ENCODE measurements at regions not wholly inside any gene's neighbourhood (a gene's known extent, or its start where the extent isn't known, plus 50 kb on each side); places are given as distances from the start of the nearest gene placed in this dataset.

DNA sequence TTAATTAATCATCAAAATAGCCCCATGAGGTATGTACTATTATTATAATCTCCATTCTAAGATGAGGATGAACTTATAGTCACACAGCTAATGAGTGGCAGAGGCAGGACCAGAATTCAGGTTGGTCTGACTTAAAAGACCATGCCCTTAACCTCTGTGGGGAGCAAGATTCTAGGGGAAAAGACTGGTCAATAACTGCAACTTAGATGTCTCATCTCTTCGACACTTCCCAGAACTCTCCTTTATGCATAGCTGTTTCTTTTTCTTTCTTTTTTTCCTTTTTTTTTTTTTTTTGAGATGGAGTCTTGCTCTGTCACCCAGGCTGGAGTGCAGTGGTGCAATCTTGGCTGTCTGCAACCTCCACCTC is 66.3 kb upstream of the RTN4 start:
- H3K4me3 ChIP-seq, result no peak overlapping the region
- H3K36me3 ChIP-seq, result no peaks in the 10 kb centered on the region
- DNase-seq, result no peak
- no peak for TF ChIP-seq CTCF (IDR thresholded peaks at IDR 0.05; ENCODE audit: borderline replicate concordance)
- intact Hi-C loops (cut with micrococcal nuclease), result no loop called here
- H3K27ac ChIP-seq (replicated peaks), result no peak overlapping the region
- peaks cover 51% of the 10 kb centered on the region for H3K4me1 ChIP-seq
- no peaks in the 10 kb centered on the region for H3K9me3 ChIP-seq (replicated peaks)
- no peaks in the 10 kb centered on the region for H3K27me3 ChIP-seq (ENCODE audit: low read depth)

DNA sequence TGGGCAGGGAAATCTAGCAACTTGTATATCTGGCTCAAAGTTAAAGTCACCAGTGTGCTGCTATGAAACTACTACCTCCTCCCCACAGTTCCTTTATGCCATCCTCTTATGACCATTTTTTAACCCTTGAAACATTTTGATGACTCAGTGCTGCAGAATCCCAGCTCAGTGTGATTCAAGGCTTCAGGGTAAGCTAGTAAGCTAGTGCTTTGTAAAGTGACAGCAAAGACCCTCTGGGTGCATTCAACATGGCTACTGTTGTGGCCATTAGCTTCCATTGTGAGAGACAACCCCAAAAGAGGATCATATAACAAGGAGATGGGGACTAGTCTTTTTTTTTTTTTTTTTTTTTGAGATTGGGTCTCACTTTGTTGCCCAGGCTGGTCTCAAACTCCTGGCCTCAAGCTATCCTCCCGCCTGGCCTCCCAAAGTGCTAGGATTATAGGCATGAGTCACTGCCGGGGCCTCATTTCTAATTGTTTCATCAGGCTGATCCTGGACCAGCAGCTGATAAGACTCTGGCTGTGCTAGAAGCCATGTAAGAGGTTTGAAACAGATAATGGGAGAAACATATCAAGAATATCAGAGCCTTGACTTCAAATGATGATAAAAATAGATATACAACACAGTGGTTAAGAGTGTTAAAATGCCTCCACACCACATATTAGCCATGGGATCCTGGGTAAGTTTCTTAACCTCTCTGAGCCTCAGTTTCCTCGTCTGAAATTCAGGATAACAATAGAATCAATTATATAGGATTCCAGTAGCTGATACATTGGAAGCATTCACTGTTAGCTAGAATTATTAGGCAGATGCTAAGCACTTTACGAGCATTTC is 65.7 kb upstream of the RTN4 start:
- no peaks in the 10 kb centered on the region for H3K9me3 ChIP-seq (replicated peaks)
- intact Hi-C loops (cut with micrococcal nuclease), result no loop called here
- peaks cover 49% of the 10 kb centered on the region for H3K4me1 ChIP-seq
- no peak overlapping the region for H3K4me3 ChIP-seq
- TF ChIP-seq CTCF (IDR thresholded peaks at IDR 0.05; ENCODE audit: borderline replicate concordance), result no peak
- H3K27ac ChIP-seq (replicated peaks), result no peak overlapping the region
- H3K36me3 ChIP-seq, result no peaks in the 10 kb centered on the region
- DNase-seq, result no peak
- no peaks in the 10 kb centered on the region for H3K27me3 ChIP-seq (ENCODE audit: low read depth)

DNA sequence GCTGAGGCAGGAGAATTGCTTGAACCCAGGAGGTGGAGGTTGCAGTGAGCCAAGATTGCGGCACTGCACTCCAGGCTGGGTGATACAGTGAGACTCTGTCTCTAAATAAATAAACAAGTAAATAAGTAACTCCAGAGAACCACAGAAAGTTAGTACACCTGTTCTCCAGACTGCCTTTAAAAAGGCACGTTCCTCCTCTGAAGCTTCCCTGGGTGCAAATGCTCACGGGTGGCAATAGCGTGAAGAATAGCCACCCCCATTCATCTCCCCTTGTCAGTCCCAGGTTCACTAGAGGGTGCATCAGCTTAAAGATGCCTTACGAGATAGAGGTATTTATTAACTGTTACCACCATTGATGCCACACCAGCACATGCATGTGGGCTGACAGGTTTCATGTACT is 64.3 kb upstream of the RTN4 start:
- no peak for TF ChIP-seq CTCF (IDR thresholded peaks at IDR 0.05; ENCODE audit: borderline replicate concordance)
- Histone ChIP-seq H3K4me3 (no peak overlapping the region), H3K36me3 (no peaks in the 10 kb centered on the region), H3K27ac (replicated peaks) (no peak overlapping the region), H3K27me3 (ENCODE audit: low read depth) (no peaks in the 10 kb centered on the region), H3K4me1 (peaks cover 35% of the 10 kb centered on the region), H3K9me3 (replicated peaks) (no peaks in the 10 kb centered on the region)
- intact Hi-C loops (cut with micrococcal nuclease), result no loop called here
- no peak for DNase-seq

DNA sequence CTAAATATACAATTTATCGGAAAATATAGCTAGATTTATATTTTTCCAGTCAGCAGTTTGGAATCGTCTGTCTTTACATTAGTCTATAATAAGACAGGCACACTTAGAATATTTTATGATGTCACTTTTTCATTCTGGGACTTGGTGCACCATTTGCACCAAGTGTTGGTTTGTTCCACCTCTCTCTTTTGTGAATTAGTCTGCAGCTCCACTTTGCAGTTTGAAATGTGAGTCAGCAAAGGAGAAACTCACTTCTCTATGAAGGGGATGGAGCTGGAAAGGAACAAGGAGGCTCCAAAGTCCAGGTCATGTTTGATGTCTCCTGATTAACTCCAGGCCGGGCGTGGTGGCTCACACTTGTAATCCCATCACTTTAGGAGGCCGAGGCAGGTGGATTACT is 63.8 kb upstream of the RTN4 start:
- Histone ChIP-seq H3K27me3 (ENCODE audit: low read depth) (no peaks in the 10 kb centered on the region), H3K4me1 (peaks cover 31% of the 10 kb centered on the region), H3K9me3 (replicated peaks) (no peaks in the 10 kb centered on the region), H3K36me3 (no peaks in the 10 kb centered on the region), H3K4me3 (no peak overlapping the region), H3K27ac (replicated peaks) (no peak overlapping the region)
- intact Hi-C loops (cut with micrococcal nuclease), result no loop called here
- no peak for TF ChIP-seq CTCF (IDR thresholded peaks at IDR 0.05; ENCODE audit: borderline replicate concordance)
- no peak for DNase-seq

- no peak for TF ChIP-seq CTCF (IDR thresholded peaks at IDR 0.05; ENCODE audit: borderline replicate concordance)
- H3K4me1 ChIP-seq, result peaks cover 25% of the 10 kb centered on the region
- no peaks in the 10 kb centered on the region for H3K27me3 ChIP-seq (ENCODE audit: low read depth)
- peak; percentile 86 for DNase-seq
- H3K27ac ChIP-seq (replicated peaks), result peak overlapping the region; percentile 76
- H3K4me3 ChIP-seq, result peak overlapping the region; percentile 18
- intact Hi-C loops (cut with micrococcal nuclease), result no loop called here
- H3K36me3 ChIP-seq, result no peaks in the 10 kb centered on the region
- no peaks in the 10 kb centered on the region for H3K9me3 ChIP-seq (replicated peaks)
Observed at GRCh38 chr2:55112229-55113031, 62.2 kb upstream of the RTN4 start.
